ENCODE measurements at regions not wholly inside any gene's neighbourhood (a gene's known extent, or its start where the extent isn't known, plus 50 kb on each side); places are given as distances from the start of the nearest gene placed in this dataset.
"Not testable (repeated sequence)": the region's sequence is repeated elsewhere in the genome, so short reads cannot be mapped to it uniquely, and the experiment has no call there.

DNA sequence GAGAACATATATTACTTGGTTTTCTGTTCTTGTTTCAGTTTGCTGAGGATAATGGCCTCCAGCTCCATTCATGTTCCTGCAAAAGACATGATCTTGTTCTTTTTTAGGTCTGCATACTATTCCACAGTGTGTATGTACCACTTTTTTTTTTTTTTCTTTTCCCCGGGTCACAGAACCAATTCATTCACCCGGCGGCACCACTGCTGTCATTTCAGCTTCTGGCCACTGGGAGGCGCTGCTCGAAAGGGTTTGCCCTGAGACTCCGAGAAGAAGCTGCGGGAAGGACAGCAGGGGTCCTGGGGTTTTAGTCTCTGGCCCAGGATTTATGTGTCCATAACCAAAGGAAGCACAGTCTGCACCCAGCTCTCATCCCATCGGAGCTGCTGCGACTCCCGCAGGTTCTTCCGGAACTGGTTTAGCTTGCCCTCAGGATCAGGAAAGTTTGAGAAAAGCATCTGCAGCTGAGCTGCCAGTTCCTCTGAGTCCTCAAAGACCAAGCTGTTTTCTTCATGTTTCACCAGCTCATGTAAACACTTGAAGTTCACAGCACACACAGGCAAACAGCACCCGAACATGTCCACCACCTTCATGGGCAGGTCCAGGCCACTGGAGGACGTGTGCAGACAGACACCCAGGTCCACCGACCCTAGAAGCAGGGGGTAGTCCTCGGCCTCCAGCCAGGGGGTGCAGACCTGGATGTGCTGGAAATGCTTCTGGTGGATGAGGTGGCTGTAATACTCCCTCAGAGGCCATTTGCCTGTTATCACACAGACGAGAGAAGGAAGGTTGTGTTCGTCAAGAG, 76.3 kb upstream of the KCNAB1 start:
- H3K4me1 ChIP-seq; H3K27me3 ChIP-seq; H3K4me3 ChIP-seq (ENCODE audit: low read depth, low read length); H3K36me3 ChIP-seq; H3K9me3 ChIP-seq: not testable (repeated sequence)
- TF ChIP-seq, protein P1, sequence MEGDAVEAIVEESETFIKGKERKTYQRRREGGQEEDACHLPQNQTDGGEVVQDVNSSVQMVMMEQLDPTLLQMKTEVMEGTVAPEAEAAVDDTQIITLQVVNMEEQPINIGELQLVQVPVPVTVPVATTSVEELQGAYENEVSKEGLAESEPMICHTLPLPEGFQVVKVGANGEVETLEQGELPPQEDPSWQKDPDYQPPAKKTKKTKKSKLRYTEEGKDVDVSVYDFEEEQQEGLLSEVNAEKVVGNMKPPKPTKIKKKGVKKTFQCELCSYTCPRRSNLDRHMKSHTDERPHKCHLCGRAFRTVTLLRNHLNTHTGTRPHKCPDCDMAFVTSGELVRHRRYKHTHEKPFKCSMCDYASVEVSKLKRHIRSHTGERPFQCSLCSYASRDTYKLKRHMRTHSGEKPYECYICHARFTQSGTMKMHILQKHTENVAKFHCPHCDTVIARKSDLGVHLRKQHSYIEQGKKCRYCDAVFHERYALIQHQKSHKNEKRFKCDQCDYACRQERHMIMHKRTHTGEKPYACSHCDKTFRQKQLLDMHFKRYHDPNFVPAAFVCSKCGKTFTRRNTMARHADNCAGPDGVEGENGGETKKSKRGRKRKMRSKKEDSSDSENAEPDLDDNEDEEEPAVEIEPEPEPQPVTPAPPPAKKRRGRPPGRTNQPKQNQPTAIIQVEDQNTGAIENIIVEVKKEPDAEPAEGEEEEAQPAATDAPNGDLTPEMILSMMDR (IDR thresholded peaks at IDR 0.05; ENCODE audit: low read depth, low read length), result peak; percentile 61
- peak; percentile 45 for DNase-seq

DNA sequence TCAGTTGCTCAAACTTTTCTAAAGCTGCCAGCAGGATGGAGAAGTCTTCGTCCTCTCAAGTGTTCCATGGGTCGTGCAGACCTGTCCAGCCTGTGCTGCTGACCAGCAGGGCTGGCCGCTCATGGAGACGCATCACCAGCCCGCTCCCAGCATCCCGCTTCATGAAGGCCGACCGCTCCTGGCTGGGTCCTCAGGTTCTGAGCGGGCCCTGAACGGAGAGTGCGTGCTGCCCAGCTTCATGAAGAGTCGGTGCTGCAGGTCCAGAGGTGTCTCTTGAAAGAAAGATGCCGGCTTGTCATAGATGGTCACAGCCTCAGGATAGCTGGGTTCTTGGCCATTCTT, 75.8 kb upstream of the KCNAB1 start:
- no peaks in the 10 kb centered on the region for H3K4me1 ChIP-seq
- TF ChIP-seq, protein P1 (IDR thresholded peaks at IDR 0.05; ENCODE audit: low read depth, low read length), result no peak
- H3K9me3 ChIP-seq, result peaks cover 3% of the 10 kb centered on the region; the same call in 1 of the 2 replicates
- no peak for DNase-seq
- no peaks in the 10 kb centered on the region for H3K36me3 ChIP-seq
- H3K27me3 ChIP-seq, result no peaks in the 10 kb centered on the region
- no peak overlapping the region for H3K4me3 ChIP-seq (ENCODE audit: low read depth, low read length)

DNA sequence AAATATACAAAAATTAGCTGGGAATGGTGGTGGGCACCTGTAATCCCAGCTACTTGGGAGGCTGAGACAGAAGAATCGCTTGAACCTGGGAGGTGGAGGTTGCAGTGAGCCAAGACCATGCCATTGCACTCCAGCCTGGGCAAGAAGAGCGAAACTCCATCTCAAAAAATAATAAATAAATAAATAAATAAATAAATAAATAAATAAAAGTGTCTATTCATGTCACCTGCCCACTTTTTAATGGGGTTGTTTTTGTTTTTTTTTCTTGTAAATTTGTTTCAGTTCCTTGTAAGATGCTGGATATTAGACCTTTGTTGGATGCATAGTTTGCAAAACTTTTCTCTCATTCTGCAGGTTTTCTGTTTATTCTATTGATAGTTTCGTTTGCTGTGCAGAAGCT, 71.9 kb upstream of the KCNAB1 start:
- not testable (repeated sequence) for DNase-seq; H3K4me1 ChIP-seq; H3K36me3 ChIP-seq; H3K9me3 ChIP-seq; H3K27me3 ChIP-seq; H3K4me3 ChIP-seq (ENCODE audit: low read depth, low read length)

DNA sequence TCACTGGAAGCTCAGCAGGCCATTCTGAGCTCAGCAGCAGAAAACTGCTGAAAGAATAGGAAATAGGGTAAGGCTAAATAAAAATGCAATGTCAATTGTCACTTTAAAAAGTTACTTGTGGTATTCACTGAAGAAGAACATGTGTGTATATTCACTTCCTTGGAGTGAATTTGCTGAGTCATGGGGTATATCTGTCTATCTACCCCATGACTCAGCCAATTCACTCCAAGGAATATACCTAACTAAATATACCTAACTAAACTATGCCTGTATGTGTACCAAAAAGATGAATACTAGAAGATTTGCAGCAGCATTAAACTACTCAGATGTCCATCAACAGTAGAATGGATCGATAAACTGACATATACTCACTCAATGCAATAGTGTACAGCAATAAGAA, 69.5 kb upstream of the KCNAB1 start:
- no peaks in the 10 kb centered on the region for H3K36me3 ChIP-seq
- no peaks in the 10 kb centered on the region for H3K27me3 ChIP-seq
- no peak overlapping the region for H3K4me3 ChIP-seq (ENCODE audit: low read depth, low read length)
- no peak for DNase-seq
- TF ChIP-seq, protein P1 (IDR thresholded peaks at IDR 0.05; ENCODE audit: low read depth, low read length), result no peak
- no peaks in the 10 kb centered on the region for H3K4me1 ChIP-seq
- no peaks in the 10 kb centered on the region for H3K9me3 ChIP-seq

DNA sequence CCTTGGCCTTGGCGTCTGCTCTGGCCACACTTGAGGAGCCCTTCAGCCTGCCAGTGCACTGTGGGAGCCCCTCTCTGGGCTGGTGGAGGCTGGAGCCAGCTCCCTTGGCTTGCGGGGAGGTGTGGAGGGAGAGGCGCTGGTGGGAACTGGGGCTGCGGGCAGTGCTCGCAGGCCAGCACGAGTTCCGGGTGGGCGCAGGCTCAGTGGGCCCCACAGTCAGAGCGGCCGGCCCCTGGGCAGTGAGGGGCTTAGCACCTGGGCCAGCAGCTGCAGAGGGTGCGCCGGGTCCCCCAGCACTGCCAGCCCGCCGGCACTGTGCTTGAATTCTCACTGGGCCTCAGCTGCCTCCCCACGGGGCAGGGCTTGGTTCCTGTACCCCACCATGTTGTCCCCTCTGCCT, 68.7 kb upstream of the KCNAB1 start:
- TF ChIP-seq, protein P1 (IDR thresholded peaks at IDR 0.05; ENCODE audit: low read depth, low read length), result no peak

DNA sequence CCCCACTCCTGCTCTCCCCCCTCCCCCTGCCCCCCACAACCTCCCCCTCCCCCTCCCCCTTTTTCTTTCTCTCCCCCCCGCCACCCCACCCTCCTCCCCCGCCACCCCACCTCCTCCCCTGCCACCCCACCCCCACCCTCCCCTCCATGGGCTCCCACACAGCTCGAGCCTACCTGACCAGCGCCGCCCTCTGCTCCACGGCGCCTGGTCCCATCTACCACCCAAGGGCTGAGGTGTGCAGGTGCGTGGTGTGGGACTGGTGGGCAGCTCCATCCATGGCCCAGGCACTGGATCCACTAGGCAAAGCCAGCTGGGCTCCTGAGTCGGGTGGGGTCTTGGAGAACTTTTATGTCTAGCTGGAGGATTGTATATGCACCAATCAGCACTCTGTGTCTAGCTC, 68.3 kb upstream of the KCNAB1 start:
- H3K27me3 ChIP-seq, result no peaks in the 10 kb centered on the region; the same call in none of the 2 replicates
- H3K36me3 ChIP-seq, result no peaks in the 10 kb centered on the region
- no peaks in the 10 kb centered on the region for H3K9me3 ChIP-seq
- H3K4me3 ChIP-seq (ENCODE audit: low read depth, low read length), result no peak overlapping the region
- DNase-seq, result no peak
- H3K4me1 ChIP-seq, result no peaks in the 10 kb centered on the region
- TF ChIP-seq, protein P1 (IDR thresholded peaks at IDR 0.05; ENCODE audit: low read depth, low read length), result no peak

More for the DNA sequence above, 68.7 kb upstream of the KCNAB1 start:
- no peak overlapping the region for H3K4me3 ChIP-seq (ENCODE audit: low read depth, low read length)
- H3K9me3 ChIP-seq, result no peaks in the 10 kb centered on the region
- no peaks in the 10 kb centered on the region for H3K4me1 ChIP-seq
- no peak for DNase-seq
- H3K36me3 ChIP-seq, result no peaks in the 10 kb centered on the region
- H3K27me3 ChIP-seq, result no peaks in the 10 kb centered on the region; the same call in 1 of the 2 replicates

All from BE2C (cell line).